Body of pancreas (tissue), 4 donors: ENCODE measurements at regions not wholly inside any gene's neighbourhood (a gene's known extent, or its start where the extent isn't known, plus 50 kb on each side); places are given as distances from the start of the nearest gene placed in this dataset.

Source experiments
- CTCF ChIP-seq, 7 experiments: fragments of 450-650 bp in 4 of 7; fragments of 200-600 bp in 3 of 7; sonication (generic) in 3 of 7; IDR thresholded peaks; one replicate each; pipeline ENCODE4 v1.5.1; 2016 to 2019; ENCODE audit warnings: antibody characterized with exemption in 7 of 7
- POLR2A ChIP-seq, 3 donors: fragments of 450-650 bp; IDR thresholded peaks; one replicate each; pipeline ENCODE4 v1.6.1; 2016; ENCODE audit warnings: antibody characterized with exemption in 3 of 3, mild to moderate bottlenecking in 2 of 3

- no peak for TF ChIP-seq CTCF (IDR thresholded peaks at IDR 0.05)
- TF ChIP-seq POLR2A (IDR thresholded peaks at IDR 0.05), result no peak
Observed at GRCh38 chr2:19226386-19226785, 132.0 kb downstream of the OSR1 start.
